Upper lobe of right lung (tissue), 1 donor: ENCODE measurements at regions not wholly inside any gene's neighbourhood (a gene's known extent, or its start where the extent isn't known, plus 50 kb on each side); places are given as distances from the start of the nearest gene placed in this dataset.

Source experiments
- ATAC-seq: fragments of 200-7000 bp; cut with Tn5 transposase; one replicate; pipeline ENCODE4 v1.9.1; 2020; ENCODE audit warnings: mild to moderate bottlenecking, moderate library complexity
- DNase-seq: peaks from one replicate; pipeline ENCODE4 v3.0.0-alpha.2; 2020
- H3K27ac ChIP-seq: fragments of 200-600 bp; one replicate; pipeline ENCODE4 v1.8.0; 2022
- H3K27me3 ChIP-seq: fragments of 200-600 bp; one replicate; pipeline ENCODE4 v1.8.0; 2022; ENCODE audit warnings: mild to moderate bottlenecking
- H3K36me3 ChIP-seq: fragments of 200-600 bp; one replicate; pipeline ENCODE4 v1.8.0; 2022
- H3K4me1 ChIP-seq: fragments of 200-600 bp; one replicate; pipeline ENCODE4 v1.8.0; 2022
- H3K4me3 ChIP-seq: fragments of 200-600 bp; one replicate; pipeline ENCODE4 v1.8.0; 2022; ENCODE audit warnings: mild to moderate bottlenecking
- H3K9me3 ChIP-seq: fragments of 200-600 bp; one replicate; pipeline ENCODE4 v1.8.0; 2022
- CTCF ChIP-seq: fragments of 200-600 bp; IDR thresholded peaks from one replicate; pipeline ENCODE4 v1.8.0; 2022; ENCODE audit warnings: antibody characterized with exemption
- intact Hi-C: fragments of 100-400 bp; cut with DNase I; formaldehyde crosslinking; loops from one replicate; pipeline ENCODE4 v1.11.0; 2022
- donor health status: DM: no; HTN: yes; CAD: no; lungs with severe emphysema.

- no peak for DNase-seq
- no peaks in the 10 kb centered on the region for H3K9me3 ChIP-seq
Observed at GRCh38 chr6:22236626-22237414, 60.0 kb downstream of the PRL start.

More at GRCh38 chr6:22236626-22237414, 60.0 kb downstream of the PRL start:
- no peaks in the 10 kb centered on the region for H3K27me3 ChIP-seq
- H3K4me3 ChIP-seq: no peak overlapping the region
- H3K36me3 ChIP-seq: no peaks in the 10 kb centered on the region
- TF ChIP-seq CTCF: no peak
- no peak overlapping the region for H3K27ac ChIP-seq
- intact Hi-C loops: no loop called here
- no peak for ATAC-seq
- no peaks in the 10 kb centered on the region for H3K4me1 ChIP-seq
